ENCODE measurements at regions not wholly inside any gene's neighbourhood (a gene's known extent, or its start where the extent isn't known, plus 50 kb on each side); places are given as distances from the start of the nearest gene placed in this dataset.

DNA sequence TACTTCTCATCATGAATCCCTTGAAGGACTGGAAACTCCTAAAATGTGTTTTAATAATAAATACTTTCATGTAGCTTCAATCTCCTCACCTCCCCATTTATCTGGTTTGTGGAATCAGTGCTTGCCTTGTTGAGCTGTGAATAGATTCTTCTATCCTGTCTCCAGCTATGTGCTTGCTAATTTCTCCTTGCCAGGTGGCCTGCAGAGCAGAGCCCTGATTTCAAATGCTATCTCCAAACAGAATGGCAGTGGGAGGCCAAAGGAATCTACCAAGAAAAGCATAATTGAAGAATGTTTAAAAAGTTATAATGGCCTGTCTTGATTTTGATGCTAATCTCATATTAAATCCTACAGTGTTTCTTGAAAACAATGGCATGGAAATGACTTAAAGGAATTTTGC, 309.3 kb upstream of the CHORDC1 start:
- TF ChIP-seq, protein P1, sequence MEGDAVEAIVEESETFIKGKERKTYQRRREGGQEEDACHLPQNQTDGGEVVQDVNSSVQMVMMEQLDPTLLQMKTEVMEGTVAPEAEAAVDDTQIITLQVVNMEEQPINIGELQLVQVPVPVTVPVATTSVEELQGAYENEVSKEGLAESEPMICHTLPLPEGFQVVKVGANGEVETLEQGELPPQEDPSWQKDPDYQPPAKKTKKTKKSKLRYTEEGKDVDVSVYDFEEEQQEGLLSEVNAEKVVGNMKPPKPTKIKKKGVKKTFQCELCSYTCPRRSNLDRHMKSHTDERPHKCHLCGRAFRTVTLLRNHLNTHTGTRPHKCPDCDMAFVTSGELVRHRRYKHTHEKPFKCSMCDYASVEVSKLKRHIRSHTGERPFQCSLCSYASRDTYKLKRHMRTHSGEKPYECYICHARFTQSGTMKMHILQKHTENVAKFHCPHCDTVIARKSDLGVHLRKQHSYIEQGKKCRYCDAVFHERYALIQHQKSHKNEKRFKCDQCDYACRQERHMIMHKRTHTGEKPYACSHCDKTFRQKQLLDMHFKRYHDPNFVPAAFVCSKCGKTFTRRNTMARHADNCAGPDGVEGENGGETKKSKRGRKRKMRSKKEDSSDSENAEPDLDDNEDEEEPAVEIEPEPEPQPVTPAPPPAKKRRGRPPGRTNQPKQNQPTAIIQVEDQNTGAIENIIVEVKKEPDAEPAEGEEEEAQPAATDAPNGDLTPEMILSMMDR (IDR thresholded peaks at IDR 0.05; ENCODE audit: poor library complexity), result no peak
- no peak for TF ChIP-seq EZH2phosphoT487 (IDR thresholded peaks at IDR 0.05; ENCODE audit: low read depth, severe bottlenecking, unreplicated experiment)

Measured in hepatocyte (in vitro differentiated cells).